ENCODE measurements at regions not wholly inside any gene's neighbourhood (a gene's known extent, or its start where the extent isn't known, plus 50 kb on each side); places are given as distances from the start of the nearest gene placed in this dataset.
"Not testable (repeated sequence)": the region's sequence is repeated elsewhere in the genome, so short reads cannot be mapped to it uniquely, and the experiment has no call there.

DNA sequence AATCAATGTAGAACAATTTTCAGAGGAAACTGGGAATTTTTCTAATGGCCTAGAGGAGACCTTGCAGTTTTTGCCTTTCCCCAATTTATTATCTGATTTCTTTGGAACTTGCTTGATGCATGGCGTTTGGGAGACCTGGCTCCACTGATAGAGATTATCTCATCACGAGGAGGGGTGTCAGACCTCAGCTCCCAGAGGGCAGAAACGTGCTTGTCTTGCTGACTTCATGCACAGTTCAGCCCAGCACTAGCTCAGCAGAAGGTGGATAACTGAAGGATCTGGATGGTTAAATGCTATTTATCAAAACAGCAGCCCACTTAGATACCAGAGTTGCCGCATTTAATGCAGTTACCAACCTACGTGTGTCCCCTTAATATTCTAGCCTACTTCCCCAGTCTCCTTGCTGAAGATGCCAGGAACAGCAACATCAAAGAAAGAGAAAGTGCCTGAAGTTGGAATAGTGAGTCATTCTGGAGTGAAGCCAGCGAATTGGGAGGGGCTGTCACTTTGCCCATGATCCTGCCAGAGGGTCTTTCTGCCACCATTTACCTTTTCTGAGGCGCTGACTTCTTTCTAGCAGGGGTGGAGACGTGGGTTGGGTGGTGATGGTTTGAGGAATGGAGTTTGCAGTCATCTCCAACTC lies 133.5 kb upstream of the CADM1 start:
- no peak overlapping the region for H3K4me3 ChIP-seq (ENCODE audit: low read depth in 1 of 2, low read length in 2 of 2)
- no peaks in the 10 kb centered on the region for H3K4me1 ChIP-seq (ENCODE audit: control insufficient read depth in 2 of 2, insufficient read depth in 2 of 2, low read length in 1 of 2)
- WGBS, 2 donors: 36 to 43% methylated on average over 8 of the region's 8 CpGs
- no peaks in the 10 kb centered on the region for H3K27me3 ChIP-seq (ENCODE audit: control insufficient read depth in 1 of 2, insufficient read depth in 2 of 2, low read length in 2 of 2)
- no peaks in the 10 kb centered on the region for H3K36me3 ChIP-seq (ENCODE audit: control insufficient read depth in 2 of 2, insufficient read depth in 2 of 2, low read length in 1 of 2)
- no peaks in the 10 kb centered on the region for H3K9me3 ChIP-seq (ENCODE audit: control insufficient read depth in 2 of 2, insufficient read depth in 1 of 2, low read depth in 1 of 2, low read length in 1 of 2)
- H3K27ac ChIP-seq (ENCODE audit: low read depth in 2 of 2, low read length in 1 of 2): no peak overlapping the region

DNA sequence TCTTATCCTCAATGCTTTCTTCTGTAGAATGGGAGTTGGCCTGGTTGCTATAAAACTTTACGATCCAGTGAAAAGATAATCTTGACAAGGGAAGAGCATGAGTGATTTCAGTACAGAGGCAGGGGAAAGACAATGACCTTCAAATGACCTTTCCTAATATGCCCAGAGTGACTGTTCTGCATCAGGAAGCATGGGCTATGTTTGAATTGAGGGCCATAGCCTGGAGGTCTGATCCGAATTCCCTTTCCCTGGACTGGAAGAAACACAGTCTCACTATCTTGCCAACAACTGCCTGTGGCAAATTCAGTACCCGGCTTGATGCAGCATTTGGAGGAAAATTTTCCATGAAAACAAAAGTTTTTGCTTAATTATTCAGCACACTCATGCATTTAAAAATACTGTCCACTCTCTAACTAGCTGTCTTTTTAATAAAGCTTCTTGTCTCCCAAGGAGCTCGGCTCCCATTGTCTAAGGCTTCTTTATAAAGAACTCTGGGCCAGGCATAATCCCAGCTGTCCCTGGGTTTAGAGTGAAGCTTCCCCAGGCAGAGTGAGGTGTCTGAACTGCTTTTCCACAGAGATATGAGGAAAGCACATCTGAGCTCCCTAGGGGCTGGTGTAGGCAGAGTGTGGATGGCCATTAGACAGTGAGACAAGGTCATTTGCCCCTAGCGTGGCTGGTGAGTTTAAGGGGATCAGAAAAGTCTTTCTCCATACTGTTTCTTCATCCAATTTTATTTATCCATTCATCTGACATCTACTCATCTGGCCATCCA lies 132.7 kb upstream of the CADM1 start:
- no peaks in the 10 kb centered on the region for H3K9me3 ChIP-seq (ENCODE audit: control insufficient read depth in 2 of 2, insufficient read depth in 1 of 2, low read depth in 1 of 2, low read length in 1 of 2)
- 70 to 71% methylated on average over 5 of the region's 5 CpGs for WGBS, 2 donors

DNA sequence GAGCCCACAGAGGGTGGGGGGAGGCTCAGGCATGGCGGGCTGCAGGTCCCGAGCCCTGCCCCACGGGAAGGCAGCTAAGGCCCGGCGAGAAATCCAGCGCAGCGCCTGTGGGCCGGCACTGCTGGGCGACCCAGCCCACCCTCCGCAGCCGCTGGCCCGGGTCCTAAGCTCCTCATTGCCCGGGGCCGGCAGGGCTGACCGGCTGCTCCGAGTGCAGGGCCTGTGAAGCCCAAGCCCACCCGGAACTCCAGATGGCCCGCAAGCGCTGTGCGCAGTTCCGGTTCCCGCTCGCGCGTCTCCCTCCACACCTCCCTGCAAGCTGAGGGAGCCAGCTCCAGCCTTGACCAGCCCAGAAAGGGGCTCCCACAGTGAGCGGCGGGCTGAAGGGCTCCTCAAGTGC lies 129.8 kb upstream of the CADM1 start:
- not testable (repeated sequence) for H3K27ac ChIP-seq (ENCODE audit: low read depth in 2 of 2, low read length in 1 of 2); H3K36me3 ChIP-seq (ENCODE audit: control insufficient read depth in 2 of 2, insufficient read depth in 2 of 2, low read length in 1 of 2); H3K4me3 ChIP-seq (ENCODE audit: low read depth in 1 of 2, low read length in 2 of 2); H3K4me1 ChIP-seq (ENCODE audit: control insufficient read depth in 2 of 2, insufficient read depth in 2 of 2, low read length in 1 of 2); H3K27me3 ChIP-seq (ENCODE audit: control insufficient read depth in 1 of 2, insufficient read depth in 2 of 2, low read length in 2 of 2); H3K9me3 ChIP-seq (ENCODE audit: control insufficient read depth in 2 of 2, insufficient read depth in 1 of 2, low read depth in 1 of 2, low read length in 1 of 2)
- 97 to 98% methylated on average over 27 of the region's 27 CpGs for WGBS, 2 donors

More for the DNA sequence above, 132.7 kb upstream of the CADM1 start:
- H3K4me1 ChIP-seq (ENCODE audit: control insufficient read depth in 2 of 2, insufficient read depth in 2 of 2, low read length in 1 of 2): no peaks in the 10 kb centered on the region
- H3K27me3 ChIP-seq (ENCODE audit: control insufficient read depth in 1 of 2, insufficient read depth in 2 of 2, low read length in 2 of 2): no peaks in the 10 kb centered on the region
- no peak overlapping the region for H3K27ac ChIP-seq (ENCODE audit: low read depth in 2 of 2, low read length in 1 of 2)
- H3K36me3 ChIP-seq (ENCODE audit: control insufficient read depth in 2 of 2, insufficient read depth in 2 of 2, low read length in 1 of 2): no peaks in the 10 kb centered on the region
- H3K4me3 ChIP-seq (ENCODE audit: low read depth in 1 of 2, low read length in 2 of 2): no peak overlapping the region

DNA sequence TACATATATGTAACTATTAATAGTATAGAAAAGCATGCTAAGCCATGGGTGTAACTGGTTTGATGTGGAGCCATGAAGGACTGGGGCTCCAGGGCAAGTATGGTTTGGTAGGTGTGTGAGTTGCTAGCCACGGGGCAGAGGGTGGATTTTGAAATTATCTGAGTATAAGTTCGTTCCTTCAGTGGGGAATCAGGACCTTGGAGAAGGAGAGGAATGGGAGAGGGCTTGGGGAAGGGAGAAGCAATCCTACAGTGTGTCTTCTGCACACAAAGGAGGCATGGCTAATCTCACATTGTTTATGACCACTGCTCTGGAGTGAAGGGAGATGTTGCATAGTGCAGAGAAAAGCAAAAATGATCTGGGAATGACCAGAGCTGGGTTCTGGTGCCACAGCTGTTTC lies 127.8 kb upstream of the CADM1 start:
- Histone ChIP-seq H3K27me3 (ENCODE audit: control insufficient read depth in 1 of 2, insufficient read depth in 2 of 2, low read length in 2 of 2) (no peaks in the 10 kb centered on the region), H3K27ac (ENCODE audit: low read depth in 2 of 2, low read length in 1 of 2) (no peak overlapping the region), H3K9me3 (ENCODE audit: control insufficient read depth in 2 of 2, insufficient read depth in 1 of 2, low read depth in 1 of 2, low read length in 1 of 2) (no peaks in the 10 kb centered on the region), H3K36me3 (ENCODE audit: control insufficient read depth in 2 of 2, insufficient read depth in 2 of 2, low read length in 1 of 2) (no peaks in the 10 kb centered on the region), H3K4me1 (ENCODE audit: control insufficient read depth in 2 of 2, insufficient read depth in 2 of 2, low read length in 1 of 2) (peaks cover 0 to 3% of the 10 kb centered on the region in 2 donors), H3K4me3 (ENCODE audit: low read depth in 1 of 2, low read length in 2 of 2) (no peak overlapping the region)
- WGBS, 2 donors: 67 to 69% methylated on average over 2 of the region's 2 CpGs

DNA sequence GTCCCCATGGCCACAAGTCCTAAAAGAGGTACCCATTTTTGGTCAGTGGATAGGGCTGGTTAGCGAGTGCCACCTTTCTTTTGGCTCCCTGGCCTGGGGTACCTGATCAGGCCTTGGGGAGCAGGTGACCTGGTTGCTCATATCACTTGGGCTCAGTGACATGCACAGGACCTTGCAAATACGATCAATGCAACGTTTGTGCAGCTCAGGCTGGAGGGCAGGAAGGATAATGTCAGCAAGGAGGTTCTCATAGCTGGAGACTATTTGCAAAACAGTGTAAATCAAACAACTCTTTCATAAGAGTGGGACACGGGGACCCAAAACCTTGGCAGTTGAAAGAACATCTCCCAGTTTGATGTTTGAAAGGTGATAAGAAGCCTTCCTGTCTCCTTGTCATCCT lies 127.4 kb upstream of the CADM1 start:
- Histone ChIP-seq H3K9me3 (ENCODE audit: control insufficient read depth in 2 of 2, insufficient read depth in 1 of 2, low read depth in 1 of 2, low read length in 1 of 2) (no peaks in the 10 kb centered on the region), H3K4me3 (ENCODE audit: low read depth in 1 of 2, low read length in 2 of 2) (no peak overlapping the region), H3K27me3 (ENCODE audit: control insufficient read depth in 1 of 2, insufficient read depth in 2 of 2, low read length in 2 of 2) (no peaks in the 10 kb centered on the region), H3K4me1 (ENCODE audit: control insufficient read depth in 2 of 2, insufficient read depth in 2 of 2, low read length in 1 of 2) (peaks cover 0 to 3% of the 10 kb centered on the region in 2 donors), H3K27ac (ENCODE audit: low read depth in 2 of 2, low read length in 1 of 2) (no peak overlapping the region), H3K36me3 (ENCODE audit: control insufficient read depth in 2 of 2, insufficient read depth in 2 of 2, low read length in 1 of 2) (no peaks in the 10 kb centered on the region)
- WGBS, 2 donors: 73 to 85% methylated on average over 4 of the region's 4 CpGs

DNA sequence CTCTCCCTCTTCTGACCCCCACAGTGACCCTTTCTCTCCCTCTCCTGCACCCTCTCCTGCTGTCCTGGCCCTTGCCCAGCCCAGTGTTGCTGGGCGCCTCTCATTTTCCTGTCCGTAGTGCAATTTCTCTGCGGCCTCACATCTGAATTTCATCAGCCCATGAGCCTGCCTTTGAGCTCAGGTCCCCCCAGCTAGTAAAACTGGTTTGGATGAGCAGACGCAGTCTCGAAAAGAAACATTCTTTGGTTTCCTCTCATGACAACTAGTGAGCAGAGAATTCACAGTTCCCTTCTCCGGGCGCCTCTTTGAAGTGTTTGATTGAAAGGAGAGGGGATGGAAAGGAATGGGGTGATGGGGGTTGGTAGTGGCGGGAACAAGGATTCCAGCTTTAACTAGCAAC lies 126.0 kb upstream of the CADM1 start:
- Histone ChIP-seq H3K36me3 (ENCODE audit: control insufficient read depth in 2 of 2, insufficient read depth in 2 of 2, low read length in 1 of 2) (no peaks in the 10 kb centered on the region), H3K27me3 (ENCODE audit: control insufficient read depth in 1 of 2, insufficient read depth in 2 of 2, low read length in 2 of 2) (no peaks in the 10 kb centered on the region), H3K4me3 (ENCODE audit: low read depth in 1 of 2, low read length in 2 of 2) (no peak overlapping the region), H3K9me3 (ENCODE audit: control insufficient read depth in 2 of 2, insufficient read depth in 1 of 2, low read depth in 1 of 2, low read length in 1 of 2) (no peaks in the 10 kb centered on the region), H3K27ac (ENCODE audit: low read depth in 2 of 2, low read length in 1 of 2) (no peak overlapping the region), H3K4me1 (ENCODE audit: control insufficient read depth in 2 of 2, insufficient read depth in 2 of 2, low read length in 1 of 2) (peaks cover 0 to 3% of the 10 kb centered on the region in 2 donors)
- 82 to 83% methylated on average over 8 of the region's 8 CpGs for WGBS, 2 donors

DNA sequence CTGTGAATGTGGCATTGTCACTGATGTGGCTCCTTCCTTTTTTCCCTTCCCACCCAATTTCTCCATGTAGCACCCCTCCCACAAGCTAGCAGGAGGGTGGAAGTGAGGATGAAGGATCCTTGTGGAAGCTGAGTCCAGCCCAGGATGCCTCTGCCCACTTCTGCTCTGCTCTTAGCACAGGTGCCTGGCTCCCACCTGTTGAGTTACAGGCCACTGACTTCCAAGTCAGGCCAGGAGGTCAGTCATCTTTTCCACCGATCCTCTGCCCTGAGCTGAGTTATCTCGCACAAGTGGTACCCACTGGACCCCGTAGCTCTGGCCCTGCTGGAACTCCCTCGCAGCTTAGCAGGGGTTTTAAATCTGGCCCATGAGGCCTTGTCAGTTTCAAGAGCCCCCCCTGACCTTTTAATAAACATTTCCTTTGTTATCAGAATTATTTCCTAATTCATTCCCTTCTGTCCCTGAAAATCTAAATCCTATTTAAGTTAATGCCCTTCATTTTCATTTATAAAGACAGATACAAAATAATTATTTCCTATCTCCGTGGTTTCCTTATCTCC lies 125.3 kb upstream of the CADM1 start:
- H3K4me3 ChIP-seq (ENCODE audit: low read depth in 1 of 2, low read length in 2 of 2): no peak overlapping the region
- WGBS, 2 donors: 80 to 89% methylated on average over 5 of the region's 5 CpGs
- no peaks in the 10 kb centered on the region for H3K36me3 ChIP-seq (ENCODE audit: control insufficient read depth in 2 of 2, insufficient read depth in 2 of 2, low read length in 1 of 2)

DNA sequence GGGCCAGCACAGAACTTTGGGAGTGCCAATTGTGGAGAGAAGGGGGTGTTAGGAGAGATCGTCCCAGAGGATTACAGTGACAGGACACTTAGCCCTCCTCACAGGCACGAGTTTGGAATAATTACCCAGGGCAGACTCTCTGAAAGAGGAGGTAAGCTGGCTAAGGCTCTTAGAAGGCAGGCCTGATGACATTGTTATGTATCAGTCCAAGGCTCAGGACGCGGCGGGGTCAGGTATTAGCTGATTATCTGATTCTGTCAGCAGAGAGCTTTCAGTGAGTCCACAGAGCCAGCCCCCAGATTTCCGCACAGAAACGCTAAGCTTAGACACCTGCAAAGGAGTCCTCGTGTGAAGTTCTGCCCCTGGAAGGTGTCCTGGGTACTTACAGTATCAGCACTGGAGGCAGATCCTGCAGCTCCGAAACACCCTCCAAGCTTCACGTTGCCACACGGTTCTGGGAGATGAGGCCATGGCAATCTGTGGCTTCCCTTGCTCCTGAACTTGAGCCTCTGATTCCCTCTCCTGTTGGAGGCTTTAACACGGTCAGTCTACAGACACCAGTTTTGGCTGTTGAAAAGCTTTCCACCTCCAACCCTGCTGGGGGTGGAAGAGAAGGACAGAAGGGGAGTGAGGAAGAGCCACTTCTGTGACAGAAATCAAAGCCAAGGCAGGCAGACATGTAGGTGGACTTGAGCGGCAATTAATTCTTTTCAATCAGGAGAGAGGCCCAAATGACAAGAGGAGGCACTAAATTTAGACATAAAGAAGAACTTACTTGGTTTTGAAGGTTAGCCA lies 123.6 kb upstream of the CADM1 start:
- H3K27me3 ChIP-seq (ENCODE audit: control insufficient read depth in 1 of 2, insufficient read depth in 2 of 2, low read length in 2 of 2): no peaks in the 10 kb centered on the region
- no peak overlapping the region for H3K27ac ChIP-seq (ENCODE audit: low read depth in 2 of 2, low read length in 1 of 2)
- H3K4me1 ChIP-seq (ENCODE audit: control insufficient read depth in 2 of 2, insufficient read depth in 2 of 2, low read length in 1 of 2): peaks cover 3% of the 10 kb centered on the region in 2 donors
- H3K4me3 ChIP-seq (ENCODE audit: low read depth in 1 of 2, low read length in 2 of 2): no peak overlapping the region
- WGBS, 2 donors: 87 to 92% methylated on average over 13 of the region's 13 CpGs
- no peaks in the 10 kb centered on the region for H3K9me3 ChIP-seq (ENCODE audit: control insufficient read depth in 2 of 2, insufficient read depth in 1 of 2, low read depth in 1 of 2, low read length in 1 of 2)
- no peaks in the 10 kb centered on the region for H3K36me3 ChIP-seq (ENCODE audit: control insufficient read depth in 2 of 2, insufficient read depth in 2 of 2, low read length in 1 of 2)

More for the DNA sequence above, 125.3 kb upstream of the CADM1 start:
- H3K4me1 ChIP-seq (ENCODE audit: control insufficient read depth in 2 of 2, insufficient read depth in 2 of 2, low read length in 1 of 2): peaks cover 0 to 3% of the 10 kb centered on the region in 2 donors
- no peak overlapping the region for H3K27ac ChIP-seq (ENCODE audit: low read depth in 2 of 2, low read length in 1 of 2)
- H3K9me3 ChIP-seq (ENCODE audit: control insufficient read depth in 2 of 2, insufficient read depth in 1 of 2, low read depth in 1 of 2, low read length in 1 of 2): no peaks in the 10 kb centered on the region
- no peaks in the 10 kb centered on the region for H3K27me3 ChIP-seq (ENCODE audit: control insufficient read depth in 1 of 2, insufficient read depth in 2 of 2, low read length in 2 of 2)

DNA sequence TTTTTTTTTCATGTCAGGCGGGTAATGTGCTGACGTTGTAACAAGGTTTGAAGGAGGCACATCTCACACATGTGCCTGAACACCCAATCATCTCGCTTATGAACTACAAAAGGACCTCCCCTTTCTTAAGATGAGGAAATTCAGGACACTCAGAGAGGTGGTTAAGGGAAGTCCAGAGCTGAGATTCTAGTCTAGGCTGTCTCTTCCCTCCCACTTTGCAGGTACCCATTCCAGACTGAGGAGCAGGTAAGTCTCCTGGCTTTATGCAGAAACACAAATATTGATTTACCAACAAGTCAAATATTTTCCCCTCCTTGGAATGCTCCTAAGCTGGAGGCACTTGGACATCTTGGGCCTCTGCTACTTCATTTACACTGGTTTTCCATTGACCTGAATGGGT lies 122.9 kb upstream of the CADM1 start:
- Histone ChIP-seq H3K9me3 (ENCODE audit: control insufficient read depth in 2 of 2, insufficient read depth in 1 of 2, low read depth in 1 of 2, low read length in 1 of 2) (no peaks in the 10 kb centered on the region), H3K4me1 (ENCODE audit: control insufficient read depth in 2 of 2, insufficient read depth in 2 of 2, low read length in 1 of 2) (peaks cover 3% of the 10 kb centered on the region in 2 donors), H3K36me3 (ENCODE audit: control insufficient read depth in 2 of 2, insufficient read depth in 2 of 2, low read length in 1 of 2) (no peaks in the 10 kb centered on the region), H3K27me3 (ENCODE audit: control insufficient read depth in 1 of 2, insufficient read depth in 2 of 2, low read length in 2 of 2) (no peaks in the 10 kb centered on the region), H3K27ac (ENCODE audit: low read depth in 2 of 2, low read length in 1 of 2) (no peak overlapping the region), H3K4me3 (ENCODE audit: low read depth in 1 of 2, low read length in 2 of 2) (no peak overlapping the region)
- WGBS, 2 donors: 83 to 84% methylated on average over 3 of the region's 3 CpGs
